ENCODE measurements at regions not wholly inside any gene's neighbourhood (a gene's known extent, or its start where the extent isn't known, plus 50 kb on each side); places are given as distances from the start of the nearest gene placed in this dataset.

- DNase-seq: no peak
Measured at GRCh38 chr2:66899109-66899508, 464.2 kb downstream of the MEIS1 start.

GRCh38 chr2:66899648-66900047, 464.7 kb downstream of the MEIS1 start:
- no peak for DNase-seq

- no peak for DNase-seq
Measured at GRCh38 chr2:66901344-66901743, 466.4 kb downstream of the MEIS1 start.

- no peak for DNase-seq
Measured at GRCh38 chr2:66903183-66903582, 468.3 kb downstream of the MEIS1 start.

GRCh38 chr2:66903745-66904465, 469.0 kb downstream of the MEIS1 start:
- DNase-seq: no peak

- DNase-seq: no peak
Measured at GRCh38 chr2:66915237-66915636, 480.3 kb downstream of the MEIS1 start.

GRCh38 chr2:66919286-66919685, 477.8 kb upstream of the ETAA1 start:
- no peak for DNase-seq

GRCh38 chr2:66920415-66920814, 476.7 kb upstream of the ETAA1 start:
- no peak for DNase-seq

GRCh38 chr2:66925128-66925527, 472.0 kb upstream of the ETAA1 start:
- no peak for DNase-seq

GRCh38 chr2:66926594-66927112, 470.5 kb upstream of the ETAA1 start:
- no peak for DNase-seq

- DNase-seq: no peak
Measured at GRCh38 chr2:66929632-66930338, 467.3 kb upstream of the ETAA1 start.

GRCh38 chr2:66930339-66931220, 466.6 kb upstream of the ETAA1 start:
- no peak for DNase-seq

GRCh38 chr2:66938471-66938967, 458.6 kb upstream of the ETAA1 start:
- no peak for DNase-seq

GRCh38 chr2:66940080-66940479, 457.1 kb upstream of the ETAA1 start:
- DNase-seq: no peak

- DNase-seq: no peak
Measured at GRCh38 chr2:66948234-66948633, 448.9 kb upstream of the ETAA1 start.

- DNase-seq: no peak
Measured at GRCh38 chr2:66957198-66957597, 439.9 kb upstream of the ETAA1 start.

- no peak for DNase-seq
Measured at GRCh38 chr2:66957677-66958076, 439.5 kb upstream of the ETAA1 start.

GRCh38 chr2:66960161-66960560, 437.0 kb upstream of the ETAA1 start:
- no peak for DNase-seq

GRCh38 chr2:66962716-66963115, 434.4 kb upstream of the ETAA1 start:
- DNase-seq: no peak

- DNase-seq: no peak
Measured at GRCh38 chr2:66966631-66967030, 430.5 kb upstream of the ETAA1 start.

GRCh38 chr2:66968946-66969345, 428.2 kb upstream of the ETAA1 start:
- no peak for DNase-seq

- no peak for DNase-seq
Measured at GRCh38 chr2:66981074-66981473, 416.1 kb upstream of the ETAA1 start.

GRCh38 chr2:66982766-66983165, 414.4 kb upstream of the ETAA1 start:
- no peak for DNase-seq

Measured in NCI-H1092 treated with DMSO at 0.1 percent for 48 hours (cell line).